IMR-90 (cell line): ENCODE measurements at regions not wholly inside any gene's neighbourhood (a gene's known extent, or its start where the extent isn't known, plus 50 kb on each side); places are given as distances from the start of the nearest gene placed in this dataset.
A peak's percentile ranks its signal among the peaks of the same experiment; 100 is the strongest.

ENCODE experiments used
- ATAC-seq: fragments of 200-7000 bp; cut with Tn5 transposase; 2 replicates; pipeline ENCODE4 v1.9.1; 2020; ENCODE audit warnings: low read depth, mild to moderate bottlenecking, moderate library complexity
- BruUV-seq: library from RNA; stranded (reverse); fragments of 400-500 nt; replicated peaks from 2 replicates; lab custom pipeline; 2021; lab: Mats Ljungman, UMichigan
- CTCF ChIA-PET: fragments of 300-600 bp; formaldehyde crosslinking; extraction: SDS; loops from one replicate; lab custom pipeline; 2021; ENCODE audit warnings: antibody characterized with exemption; lab: Yijun Ruan, JAX
- POLR2A ChIA-PET: fragments of 300-600 bp; sonication (Branson Sonifier 250); formaldehyde crosslinking; loops from one replicate; lab custom pipeline; 2022; ENCODE audit warnings: antibody characterized with exemption; ENCODE audit not compliant: unreplicated experiment; lab: Charles Lee
- DNase-seq: peaks from one replicate; pipeline ENCODE4 v3.0.0; 2013
- H2AFZ ChIP-seq: replicated peaks from 2 replicates; pipeline ENCODE3; 2013; ENCODE audit warnings: low read length, mild to moderate bottlenecking; ENCODE audit not compliant: poor library complexity
- H2AK5ac ChIP-seq: 2 replicates; pipeline ENCODE4 v1.6.1; 2013; ENCODE audit warnings: low read depth, low read length, inconsistent platforms
- H2AK9ac ChIP-seq: replicated peaks from 2 replicates; pipeline ENCODE3; 2013; ENCODE audit warnings: mild to moderate bottlenecking, low read depth, low read length, moderate library complexity; ENCODE audit not compliant: poor library complexity
- H2BK120ac ChIP-seq: 2 replicates; pipeline ENCODE4 v1.6.1; 2013; ENCODE audit warnings: low read depth, low read length, inconsistent platforms
- H2BK15ac ChIP-seq: 3 replicates; pipeline ENCODE4 v1.6.1; 2013; ENCODE audit warnings: low read depth, low read length, inconsistent platforms
- H2BK20ac ChIP-seq: 2 replicates; pipeline ENCODE4 v1.6.1; 2013; ENCODE audit warnings: low read depth, mild to moderate bottlenecking, inconsistent platforms, low read length, moderate library complexity
- H2BK5ac ChIP-seq: 2 replicates; pipeline ENCODE4 v1.6.1; 2013; ENCODE audit warnings: mild to moderate bottlenecking, low read depth, low read length, inconsistent platforms; ENCODE audit not compliant: poor library complexity, severe bottlenecking
- H3K14ac ChIP-seq: replicated peaks from 2 replicates; pipeline ENCODE4 v1.6.1; 2013; ENCODE audit warnings: low read depth, low read length, inconsistent platforms
- H3K18ac ChIP-seq: 2 replicates; pipeline ENCODE4 v1.6.1; 2013; ENCODE audit warnings: low read depth, low read length, control low read depth
- H3K23ac ChIP-seq: 2 replicates; pipeline ENCODE4 v1.6.1; 2013; ENCODE audit warnings: low read depth, low read length, inconsistent platforms
- H3K27ac ChIP-seq: 2 replicates; pipeline ENCODE4 v1.5.1; 2013; ENCODE audit warnings: mild to moderate bottlenecking, control low read depth, low read length; ENCODE audit not compliant: insufficient read depth
- H3K27me3 ChIP-seq: 2 replicates; pipeline ENCODE4 v1.6.1; 2013; ENCODE audit warnings: low read length; ENCODE audit not compliant: control insufficient read depth, insufficient read depth
- H3K36me3 ChIP-seq: 2 replicates; pipeline ENCODE4 v1.6.1; 2013; ENCODE audit warnings: low read length, mixed read lengths; ENCODE audit not compliant: control insufficient read depth, insufficient read depth
- H3K4ac ChIP-seq: 2 replicates; pipeline ENCODE4 v1.6.1; 2013; ENCODE audit warnings: low read depth, low read length, inconsistent platforms
- H3K4me1 ChIP-seq: 2 replicates; pipeline ENCODE4 v1.6.1; 2013; ENCODE audit warnings: low read length, mixed read lengths; ENCODE audit not compliant: control insufficient read depth, insufficient read depth
- H3K4me2 ChIP-seq: 2 replicates; pipeline ENCODE4 v1.6.1; 2013; ENCODE audit warnings: low read depth, mild to moderate bottlenecking, control low read depth, low read length, moderate library complexity
- H3K4me3 ChIP-seq: 2 replicates; pipeline ENCODE4 v1.5.1; 2013; ENCODE audit warnings: low read depth, mild to moderate bottlenecking, control low read depth, low read length, moderate library complexity; ENCODE audit not compliant: insufficient read depth
- H3K56ac ChIP-seq: 2 replicates; pipeline ENCODE4 v1.6.1; 2013; ENCODE audit warnings: low read length, inconsistent platforms; ENCODE audit not compliant: insufficient read depth; ENCODE audit errors: extremely low read depth
- H3K79me1 ChIP-seq, 2 experiments: 2 replicates each; pipeline ENCODE4 v1.6.1; 2013; ENCODE audit warnings: low read length in 2 of 2, inconsistent platforms in 1 of 2, low read depth in 1 of 2
- H3K9ac ChIP-seq: 2 replicates; pipeline ENCODE4 v1.6.1; 2013; ENCODE audit warnings: low read depth, low read length, control low read depth
- H3K9me1 ChIP-seq: 2 replicates; pipeline ENCODE4 v1.6.1; 2013; ENCODE audit warnings: low read length, inconsistent platforms; ENCODE audit not compliant: insufficient read depth
- H3K9me3 ChIP-seq: 2 replicates; pipeline ENCODE4 v1.6.1; 2013; ENCODE audit warnings: low read length; ENCODE audit not compliant: control insufficient read depth, insufficient read depth
- H4K20me1 ChIP-seq: 2 replicates; pipeline ENCODE4 v1.6.1; 2013; ENCODE audit warnings: low read length, inconsistent platforms; ENCODE audit not compliant: insufficient read depth
- H4K5ac ChIP-seq: 2 replicates; pipeline ENCODE4 v1.6.1; 2013; ENCODE audit warnings: mild to moderate bottlenecking, low read depth, low read length, control low read depth
- H4K8ac ChIP-seq, 2 experiments: 2 replicates each; pipeline ENCODE4 v1.6.1; 2013; ENCODE audit warnings: low read depth in 2 of 2, low read length in 2 of 2, control low read depth in 1 of 2, inconsistent platforms in 1 of 2
- H4K91ac ChIP-seq: 2 replicates; pipeline ENCODE4 v1.6.1; 2013; ENCODE audit warnings: low read depth, low read length, inconsistent platforms; ENCODE audit not compliant: insufficient read depth
- CEBPB ChIP-seq: IDR thresholded peaks from 2 replicates; pipeline ENCODE4 v1.6.1; 2012; ENCODE audit warnings: low read depth, low read length, improper control_type of control experiment
- FOS ChIP-seq: fragments of 150-350 bp; IDR thresholded peaks from 2 replicates; pipeline ENCODE4 v1.6.1; 2016; ENCODE audit warnings: low read depth, low read length
- MAFK ChIP-seq: IDR thresholded peaks from 2 replicates; pipeline ENCODE4 v1.6.1; 2012; ENCODE audit warnings: low read depth, low read length, improper control_type of control experiment
- RCOR1 ChIP-seq: IDR thresholded peaks from 2 replicates; pipeline ENCODE4 v1.6.1; 2012; ENCODE audit warnings: mild to moderate bottlenecking, low read length, improper control_type of control experiment; ENCODE audit not compliant: insufficient replicate concordance
- dilution Hi-C: fragments of 300-500 bp; cut with HindIII; formaldehyde crosslinking; loops from one replicate; pipeline ENCODE4 v1.14.3; 2018; ENCODE audit warnings: low sequenced_read_pairs; ENCODE audit not compliant: unreplicated experiment
- in situ Hi-C: fragments of 300-500 bp; cut with MboI; formaldehyde crosslinking; loops from 3 replicates; pipeline ENCODE4 v1.14.3; 2019; ENCODE audit warnings: low sequenced_read_pairs, inconsistent platforms, mixed read lengths
- intact Hi-C: fragments of 100-400 bp; cut with micrococcal nuclease; formaldehyde crosslinking; loops from 2 replicates; pipeline ENCODE4 v1.10.0; 2022

DNA sequence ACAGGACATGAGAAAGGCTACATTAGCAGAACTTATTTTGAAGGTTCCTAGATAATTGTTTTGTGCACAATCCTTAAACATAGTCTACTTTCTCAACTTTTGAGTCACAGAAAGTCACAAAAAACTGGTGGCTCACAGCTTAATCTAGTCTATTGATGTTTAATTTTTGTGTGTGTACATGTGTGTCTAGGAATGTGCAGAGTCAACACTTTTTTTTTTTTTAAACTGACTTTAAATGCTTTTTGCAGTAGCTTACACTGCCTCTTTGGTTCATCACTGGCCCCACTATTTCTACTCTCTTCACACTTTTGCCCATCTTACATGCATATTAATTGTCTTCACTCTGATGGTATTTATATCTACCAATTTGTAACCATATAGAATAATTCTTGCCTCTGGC lies 566.9 kb downstream of the BCKDHB start:
- in situ Hi-C loops: no loop called here
- H2BK120ac ChIP-seq: no peak overlapping the region
- no peak for DNase-seq
- no peak overlapping the region for H3K9ac ChIP-seq
- no peak overlapping the region for H4K91ac ChIP-seq
- no peak overlapping the region for H3K4me2 ChIP-seq
- no peak overlapping the region for H3K27ac ChIP-seq
- no peak overlapping the region for H2AFZ ChIP-seq
- CTCF ChIA-PET: no interaction called here
- ATAC-seq: no peak
- no peak overlapping the region for H3K56ac ChIP-seq
- no peak overlapping the region for H2BK15ac ChIP-seq
- intact Hi-C loops: no loop called here
- peak; percentile 83 for TF ChIP-seq MAFK
- no peak for TF ChIP-seq RCOR1
- TF ChIP-seq FOS: no peak
- no peak for TF ChIP-seq CEBPB
- no peaks in the 10 kb centered on the region for H4K20me1 ChIP-seq
- no peak overlapping the region for H2BK20ac ChIP-seq
- H2AK5ac ChIP-seq: no peak overlapping the region
- no TSS peak for BruUV-seq
- no peaks in the 10 kb centered on the region for H3K9me1 ChIP-seq
- peaks cover 3% of the 10 kb centered on the region; the same call in 1 of the 2 replicates for H3K9me3 ChIP-seq
- H2AK9ac ChIP-seq: no peak overlapping the region
- no peak overlapping the region for H4K8ac ChIP-seq
- H3K18ac ChIP-seq: no peak overlapping the region
- H4K5ac ChIP-seq: no peak overlapping the region
- H3K4me1 ChIP-seq: peaks cover 2% of the 10 kb centered on the region; the same call in 1 of the 2 replicates
- no peak overlapping the region for H3K23ac ChIP-seq
- no peak overlapping the region for H3K4ac ChIP-seq
- no peaks in the 10 kb centered on the region for H3K36me3 ChIP-seq
- dilution Hi-C loops: no loop called here
- H3K14ac ChIP-seq: no peak overlapping the region
- no peak overlapping the region for H3K4me3 ChIP-seq
- no peaks in the 10 kb centered on the region for H3K79me1 ChIP-seq
- POLR2A ChIA-PET: no interaction called here
- H3K27me3 ChIP-seq: no peaks in the 10 kb centered on the region
- no peak overlapping the region for H2BK5ac ChIP-seq
